Stimulated activated CD4-positive, alpha-beta T cell treated with anti-CD3 and anti-CD28 coated beads, Interleukin-1b, Interleukin-23, amount 100 ng/mL, for 24 hours (primary cell): ENCODE measurements at regions not wholly inside any gene's neighbourhood (a gene's known extent, or its start where the extent isn't known, plus 50 kb on each side); places are given as distances from the start of the nearest gene placed in this dataset.
"Not testable (repeated sequence)": the region's sequence is repeated elsewhere in the genome, so short reads cannot be mapped to it uniquely, and the experiment has no call there.

Source experiments
- DNase-seq, 4 experiments: peaks; one replicate each; pipeline ENCODE4 v3.0.0-alpha.2; 2020; ENCODE audit warnings: low read depth in 4 of 4, low spot score in 1 of 4

GRCh38 chr16:49940464-49941224, 84.4 kb upstream of the CNEP1R1 start:
- DNase-seq: no peak

GRCh38 chr16:49944221-49944620, 80.8 kb upstream of the CNEP1R1 start:
- DNase-seq: no peak

- no peak for DNase-seq
Observed at GRCh38 chr16:49947907-49948678, 76.9 kb upstream of the CNEP1R1 start.

- no peak for DNase-seq
Observed at GRCh38 chr16:49951574-49952195, 73.3 kb upstream of the CNEP1R1 start.

- no peak for DNase-seq
Observed at GRCh38 chr16:49952386-49952785, 72.6 kb upstream of the CNEP1R1 start.

GRCh38 chr16:49953090-49953489, 71.9 kb upstream of the CNEP1R1 start:
- no peak for DNase-seq

- no peak for DNase-seq
Observed at GRCh38 chr16:49955858-49956257, 69.2 kb upstream of the CNEP1R1 start.

GRCh38 chr16:49956915-49957314, 68.1 kb upstream of the CNEP1R1 start:
- no peak for DNase-seq

GRCh38 chr16:49958448-49958847, 66.6 kb upstream of the CNEP1R1 start:
- no peak for DNase-seq

GRCh38 chr16:49959552-49960277, 65.3 kb upstream of the CNEP1R1 start:
- DNase-seq: no peak

GRCh38 chr16:49961089-49961488, 63.9 kb upstream of the CNEP1R1 start:
- DNase-seq: no peak

GRCh38 chr16:49962566-49962965, 62.5 kb upstream of the CNEP1R1 start:
- not testable (repeated sequence) for DNase-seq

- no peak for DNase-seq
Observed at GRCh38 chr16:49964316-49964715, 60.7 kb upstream of the CNEP1R1 start.

GRCh38 chr16:49964973-49965372, 60.1 kb upstream of the CNEP1R1 start:
- DNase-seq: no peak

- no peak for DNase-seq
Observed at GRCh38 chr16:49967012-49967559, 57.9 kb upstream of the CNEP1R1 start.

GRCh38 chr16:49969091-49970030, 55.7 kb upstream of the CNEP1R1 start:
- no peak for DNase-seq

GRCh38 chr16:49970797-49971431, 54.1 kb upstream of the CNEP1R1 start:
- DNase-seq: no peak

GRCh38 chr16:49972280-49972679, 52.7 kb upstream of the CNEP1R1 start:
- no peak for DNase-seq

GRCh38 chr16:49972961-49973360, 52.1 kb upstream of the CNEP1R1 start:
- no peak for DNase-seq
